Suprapubic skin (tissue), 4 donors: ENCODE measurements at regions not wholly inside any gene's neighbourhood (a gene's known extent, or its start where the extent isn't known, plus 50 kb on each side); places are given as distances from the start of the nearest gene placed in this dataset.

Experiments
- DNase-seq, 2 donors: peaks; one replicate each; pipeline ENCODE4 v3.0.0-alpha.2; 2019; ENCODE audit warnings: low spot score in 2 of 2
- H3K27ac ChIP-seq: fragments of 200-600 bp; sonication (generic); one replicate; pipeline ENCODE4 v1.5.1; 2019
- H3K27me3 ChIP-seq: fragments of 200-600 bp; sonication (generic); one replicate; pipeline ENCODE4 v1.5.1; 2019
- H3K36me3 ChIP-seq: fragments of 200-600 bp; sonication (generic); one replicate; pipeline ENCODE4 v1.5.1; 2019
- H3K4me1 ChIP-seq: fragments of 200-600 bp; sonication (generic); one replicate; pipeline ENCODE4 v1.5.1; 2019
- H3K4me3 ChIP-seq: fragments of 200-600 bp; sonication (generic); one replicate; pipeline ENCODE4 v1.5.1; 2019; ENCODE audit warnings: mild to moderate bottlenecking
- H3K9me3 ChIP-seq: fragments of 200-600 bp; sonication (generic); one replicate; pipeline ENCODE4 v1.5.1; 2019
- CTCF ChIP-seq, 2 donors: fragments of 200-600 bp in 1 of 2; fragments of 450-650 bp in 1 of 2; sonication (generic) in 1 of 2; IDR thresholded peaks; one replicate each; pipeline ENCODE4 v1.5.1; 2016 to 2019; ENCODE audit warnings: antibody characterized with exemption in 2 of 2, mild to moderate bottlenecking in 1 of 2, moderate library complexity in 1 of 2
- EP300 ChIP-seq: sonication (generic); formaldehyde crosslinking; IDR thresholded peaks from one replicate; pipeline ENCODE4 v1.6.1; 2017; ENCODE audit warnings: antibody characterized with exemption
- POLR2A ChIP-seq, 2 donors: fragments of 450-650 bp; IDR thresholded peaks; one replicate each; pipeline ENCODE4 v1.6.1; 2017; ENCODE audit warnings: antibody characterized with exemption in 2 of 2, mild to moderate bottlenecking in 2 of 2, moderate library complexity in 2 of 2
- POLR2AphosphoS5 ChIP-seq, 3 donors: sonication (generic); formaldehyde crosslinking; IDR thresholded peaks; one replicate each; pipeline ENCODE4 v1.6.1; 2017; ENCODE audit warnings: antibody characterized with exemption in 3 of 3
- WGBS: methylation state at CpG from one replicate; pipeline ENCODE4 v1.1.5; 2018; 5-methylcytosine and 5-hydroxymethylcytosine counted together

DNA sequence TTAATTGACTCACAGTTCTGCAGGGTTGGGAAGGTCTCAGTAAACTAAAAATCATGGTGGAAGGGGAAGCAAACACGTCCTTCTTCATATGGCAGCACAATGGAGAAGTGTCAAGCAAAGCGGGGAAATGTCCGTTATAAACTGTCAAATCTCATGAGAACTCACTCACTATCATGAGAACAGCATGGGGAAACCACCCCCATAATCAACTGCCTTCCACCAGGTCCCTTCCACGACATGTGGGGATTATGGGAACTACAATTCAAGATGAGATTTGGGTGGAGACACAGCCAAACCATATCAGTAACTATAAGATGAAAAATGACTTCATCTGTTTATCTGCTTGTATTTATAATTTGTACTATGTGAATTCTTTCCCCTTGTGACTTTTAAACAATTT, 577.6 kb upstream of the MDGA2 start:
- no peak for DNase-seq
- Histone ChIP-seq H3K4me3 (no peak overlapping the region), H3K4me1 (no peaks in the 10 kb centered on the region), H3K36me3 (no peaks in the 10 kb centered on the region), H3K27me3 (no peaks in the 10 kb centered on the region), H3K9me3 (no peaks in the 10 kb centered on the region), H3K27ac (no peak overlapping the region)
- TF ChIP-seq EP300 (no peak), CTCF (IDR thresholded peaks at IDR 0.05) (no peak), POLR2AphosphoS5 (IDR thresholded peaks at IDR 0.05) (no peak), POLR2A (IDR thresholded peaks at IDR 0.05) (no peak)
- WGBS = 77% methylated on average over 4 of the region's 4 CpGs

- Histone ChIP-seq H3K27ac (no peak overlapping the region), H3K27me3 (no peaks in the 10 kb centered on the region), H3K4me3 (no peak overlapping the region), H3K4me1 (no peaks in the 10 kb centered on the region), H3K9me3 (no peaks in the 10 kb centered on the region), H3K36me3 (no peaks in the 10 kb centered on the region)
- DNase-seq = no peak
- WGBS = 71% methylated on average over 5 of the region's 5 CpGs
- TF ChIP-seq POLR2AphosphoS5 (IDR thresholded peaks at IDR 0.05) (no peak), EP300 (no peak), POLR2A (IDR thresholded peaks at IDR 0.05) (no peak), CTCF (IDR thresholded peaks at IDR 0.05) (no peak)
These were observed 575.9 kb upstream of the MDGA2 start for GRCh38 chr14:48251290-48251689.

DNA sequence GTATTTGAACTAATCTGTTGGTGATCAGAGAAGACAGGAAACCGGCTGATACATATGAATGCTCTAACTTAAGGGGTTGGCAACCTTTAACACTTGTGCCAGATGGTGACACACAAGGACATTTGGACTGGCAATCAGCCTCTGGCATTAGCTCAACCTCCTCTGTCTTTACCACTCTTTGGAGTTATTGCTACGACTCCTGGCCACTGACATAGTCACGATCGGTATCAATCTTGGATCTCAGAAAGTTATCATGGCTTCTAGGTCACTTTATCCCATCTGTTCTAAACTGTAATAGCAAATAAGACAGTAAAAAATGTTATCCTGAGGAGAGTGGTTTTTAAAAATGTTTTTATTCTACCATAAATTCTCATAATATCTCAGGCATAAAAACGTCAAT, 575.2 kb upstream of the MDGA2 start:
- TF ChIP-seq POLR2AphosphoS5 (IDR thresholded peaks at IDR 0.05) = no peak
- Histone ChIP-seq H3K4me1 (no peaks in the 10 kb centered on the region), H3K9me3 (peaks cover 3% of the 10 kb centered on the region), H3K27ac (no peak overlapping the region), H3K27me3 (no peaks in the 10 kb centered on the region), H3K36me3 (no peaks in the 10 kb centered on the region), H3K4me3 (no peak overlapping the region)
- DNase-seq = no peak
- 73% methylated on average over 5 of the region's 5 CpGs for whole genome bisulfite sequencing

DNA sequence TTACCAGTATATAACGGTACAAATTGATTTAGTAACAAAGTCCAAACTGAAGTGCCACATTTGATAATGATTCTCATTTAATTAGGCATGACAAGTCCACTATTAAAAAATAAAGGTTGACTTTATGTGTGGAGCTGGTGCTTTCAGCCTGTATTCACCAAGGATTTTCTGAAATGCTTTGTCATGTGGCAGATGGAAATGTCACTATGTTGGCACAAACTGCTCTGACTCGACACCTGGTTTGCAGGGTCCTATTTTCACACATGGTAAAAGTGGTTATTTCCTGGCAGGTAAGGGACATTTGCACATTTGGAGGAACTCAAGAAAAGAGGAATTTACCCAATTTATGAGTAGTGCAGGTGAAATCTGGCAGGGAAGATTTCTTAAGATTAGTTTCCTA, 572.6 kb upstream of the MDGA2 start:
- H3K36me3 ChIP-seq = no peaks in the 10 kb centered on the region
- WGBS = 68% methylated on average over 2 of the region's 2 CpGs
- peaks cover 3% of the 10 kb centered on the region for H3K9me3 ChIP-seq
- TF ChIP-seq CTCF (IDR thresholded peaks at IDR 0.05) (no peak), EP300 (no peak), POLR2A (IDR thresholded peaks at IDR 0.05) (no peak), POLR2AphosphoS5 (IDR thresholded peaks at IDR 0.05) (no peak)
- no peaks in the 10 kb centered on the region for H3K4me1 ChIP-seq
- no peak for DNase-seq
- no peak overlapping the region for H3K27ac ChIP-seq
- H3K27me3 ChIP-seq = no peaks in the 10 kb centered on the region
- H3K4me3 ChIP-seq = no peak overlapping the region

- DNase-seq = no peak
- no peaks in the 10 kb centered on the region for H3K27me3 ChIP-seq
- 84% methylated on average over 3 of the region's 3 CpGs for WGBS
- H3K4me3 ChIP-seq = no peak overlapping the region
- peaks cover 3% of the 10 kb centered on the region for H3K9me3 ChIP-seq
- TF ChIP-seq EP300 (no peak), CTCF (IDR thresholded peaks at IDR 0.05) (no peak), POLR2A (IDR thresholded peaks at IDR 0.05) (no peak), POLR2AphosphoS5 (IDR thresholded peaks at IDR 0.05) (no peak)
- no peaks in the 10 kb centered on the region for H3K36me3 ChIP-seq
- no peaks in the 10 kb centered on the region for H3K4me1 ChIP-seq
- H3K27ac ChIP-seq = no peak overlapping the region
These were observed 568.5 kb upstream of the MDGA2 start for GRCh38 chr14:48243900-48244299.

- Histone ChIP-seq H3K36me3 (no peaks in the 10 kb centered on the region), H3K4me3 (no peak overlapping the region), H3K9me3 (no peaks in the 10 kb centered on the region), H3K4me1 (no peaks in the 10 kb centered on the region), H3K27ac (no peak overlapping the region), H3K27me3 (no peaks in the 10 kb centered on the region)
- no peak for DNase-seq
- TF ChIP-seq POLR2AphosphoS5 (IDR thresholded peaks at IDR 0.05) (no peak), CTCF (IDR thresholded peaks at IDR 0.05) (no peak), POLR2A (IDR thresholded peaks at IDR 0.05) (no peak), EP300 (no peak)
These were observed 553.7 kb upstream of the MDGA2 start for GRCh38 chr14:48229091-48229490.
